ENCODE measurements at regions not wholly inside any gene's neighbourhood (a gene's known extent, or its start where the extent isn't known, plus 50 kb on each side); places are given as distances from the start of the nearest gene placed in this dataset.

DNA sequence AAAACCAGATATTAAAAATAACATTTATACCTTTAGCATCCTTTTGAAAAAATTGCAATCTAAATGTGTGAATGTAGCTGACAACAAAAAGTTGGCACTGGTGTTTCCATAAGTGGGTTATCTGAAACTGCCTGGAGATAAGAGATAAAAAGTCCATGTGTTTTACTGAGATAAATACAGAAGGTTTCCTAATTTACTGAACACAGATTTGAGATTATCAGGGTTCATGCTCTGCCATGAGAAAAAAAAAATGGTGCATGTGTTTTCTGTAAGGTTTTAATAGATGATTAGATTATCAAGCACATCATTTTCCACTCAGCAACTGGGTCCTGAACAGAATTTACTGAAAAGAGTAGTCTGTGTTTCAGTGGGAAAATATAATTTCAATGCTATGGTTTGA, 326.2 kb upstream of the SLIT2 start (continued):
- TF ChIP-seq PAX5 (IDR thresholded peaks at IDR 0.05; ENCODE audit: borderline replicate concordance, low read depth, low read length): no peak
- TF ChIP-seq YBX1 (IDR thresholded peaks at IDR 0.05): no peak

- BruUV-seq (replicated peaks): no TSS peak
- in situ Hi-C loops (cut with MboI): no loop called here
- no peaks in the 10 kb centered on the region for H3K9me3 ChIP-seq (replicated peaks; ENCODE audit: control insufficient read depth, insufficient read depth, low read length)
- no peak overlapping the region for H3K4me3 ChIP-seq
- H3K4me2 ChIP-seq (ENCODE audit: control insufficient read depth, insufficient read depth): no peak overlapping the region
- no peaks in the 10 kb centered on the region for H3K79me2 ChIP-seq (ENCODE audit: control insufficient read depth, insufficient read depth, low read length)
- WGBS (ENCODE audit: insufficient coverage, insufficient replicate concordance, low lambda C conversion rate, missing lambda C conversion rate): 33% methylated on average over 1 of the region's 1 CpG
- ChIA-PET CTCF (interaction anchor here (1.3 kb wide), 1 partner anchor 46 kb away, joined by 3 read pairs; no protein-coding TSS in a partner anchor), POLR2A (no interaction called here), SMC1A (ENCODE audit: uncharacterized antibody, unreplicated experiment) (no interaction called here), RAD21 (ENCODE audit: unreplicated experiment) (no interaction called here)
- ATAC-seq (no peak), FAIRE-seq (no peak), DNase-seq (ENCODE audit: low read depth, low spot score) (no peak)
- H3K9ac ChIP-seq (ENCODE audit: control insufficient read depth, insufficient read depth, low read length): no peak overlapping the region
- H3K27me3 ChIP-seq (replicated peaks in 1 of 2; ENCODE audit: control insufficient read depth in 2 of 2, insufficient read depth in 2 of 2, low read length in 1 of 2): no peaks in the 10 kb centered on the region
- no peak overlapping the region for H2AFZ ChIP-seq (ENCODE audit: control insufficient read depth, low read depth, low read length)
- H3K4me1 ChIP-seq (ENCODE audit: control insufficient read depth, insufficient read depth, low read length): no peaks in the 10 kb centered on the region
- intact Hi-C loops (cut with micrococcal nuclease; ENCODE audit: unreplicated experiment): no loop called here
- H3K27ac ChIP-seq (ENCODE audit: control insufficient read depth, insufficient read depth): no peak overlapping the region
- H3K36me3 ChIP-seq (ENCODE audit: control insufficient read depth in 2 of 2, insufficient read depth in 2 of 2, low read length in 1 of 2): no peaks in the 10 kb centered on the region
- no peaks in the 10 kb centered on the region for H4K20me1 ChIP-seq (ENCODE audit: control insufficient read depth, insufficient read depth)
- TF ChIP-seq NFYA (IDR thresholded peaks at IDR 0.05; ENCODE audit: borderline replicate concordance, low read depth, low read length) (no peak), STAT3 (IDR thresholded peaks at IDR 0.05; ENCODE audit: low read depth, low read length) (no peak), HCFC1 (IDR thresholded peaks at IDR 0.05; ENCODE audit: low read length) (no peak), CREM (IDR thresholded peaks at IDR 0.05; ENCODE audit: low read depth) (no peak), PML (IDR thresholded peaks at IDR 0.05; ENCODE audit: low read length) (no peak), GABPA (IDR thresholded peaks at IDR 0.05; ENCODE audit: low read depth) (no peak), HDAC6 (IDR thresholded peaks at IDR 0.05; ENCODE audit: unreplicated experiment) (no peak), CHD4 (IDR thresholded peaks at IDR 0.05) (no peak), YY1 (IDR thresholded peaks at IDR 0.05; ENCODE audit: low read depth, low read length) (no peak), KAT2A (conservative IDR thresholded peaks at IDR 0.05; ENCODE audit: control insufficient read depth, low read depth, low read length) (no peak), SREBF1 (IDR thresholded peaks at IDR 0.05; ENCODE audit: low read length) (no peak), NR2C2 (IDR thresholded peaks at IDR 0.05; ENCODE audit: borderline replicate concordance, control insufficient read depth, insufficient read length, low read depth) (no peak), ETV6 (conservative IDR thresholded peaks at IDR 0.05 in 1 of 2, IDR thresholded peaks at IDR 0.05 in 1 of 2; ENCODE audit: borderline replicate concordance in 1 of 2, low read depth in 1 of 2) (no peak), RELA (IDR thresholded peaks at IDR 0.05; ENCODE audit: borderline replicate concordance, partially characterized antibody) (no peak), IRF4 (IDR thresholded peaks at IDR 0.05; ENCODE audit: low read depth, low read length) (no peak)
- TF ChIP-seq, protein P1, sequence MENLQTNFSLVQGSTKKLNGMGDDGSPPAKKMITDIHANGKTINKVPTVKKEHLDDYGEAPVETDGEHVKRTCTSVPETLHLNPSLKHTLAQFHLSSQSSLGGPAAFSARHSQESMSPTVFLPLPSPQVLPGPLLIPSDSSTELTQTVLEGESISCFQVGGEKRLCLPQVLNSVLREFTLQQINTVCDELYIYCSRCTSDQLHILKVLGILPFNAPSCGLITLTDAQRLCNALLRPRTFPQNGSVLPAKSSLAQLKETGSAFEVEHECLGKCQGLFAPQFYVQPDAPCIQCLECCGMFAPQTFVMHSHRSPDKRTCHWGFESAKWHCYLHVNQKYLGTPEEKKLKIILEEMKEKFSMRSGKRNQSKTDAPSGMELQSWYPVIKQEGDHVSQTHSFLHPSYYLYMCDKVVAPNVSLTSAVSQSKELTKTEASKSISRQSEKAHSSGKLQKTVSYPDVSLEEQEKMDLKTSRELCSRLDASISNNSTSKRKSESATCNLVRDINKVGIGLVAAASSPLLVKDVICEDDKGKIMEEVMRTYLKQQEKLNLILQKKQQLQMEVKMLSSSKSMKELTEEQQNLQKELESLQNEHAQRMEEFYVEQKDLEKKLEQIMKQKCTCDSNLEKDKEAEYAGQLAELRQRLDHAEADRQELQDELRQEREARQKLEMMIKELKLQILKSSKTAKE (IDR thresholded peaks at IDR 0.05; ENCODE audit: low read depth, poor library complexity, severe bottlenecking): no peak
- TF ChIP-seq, protein P2, sequence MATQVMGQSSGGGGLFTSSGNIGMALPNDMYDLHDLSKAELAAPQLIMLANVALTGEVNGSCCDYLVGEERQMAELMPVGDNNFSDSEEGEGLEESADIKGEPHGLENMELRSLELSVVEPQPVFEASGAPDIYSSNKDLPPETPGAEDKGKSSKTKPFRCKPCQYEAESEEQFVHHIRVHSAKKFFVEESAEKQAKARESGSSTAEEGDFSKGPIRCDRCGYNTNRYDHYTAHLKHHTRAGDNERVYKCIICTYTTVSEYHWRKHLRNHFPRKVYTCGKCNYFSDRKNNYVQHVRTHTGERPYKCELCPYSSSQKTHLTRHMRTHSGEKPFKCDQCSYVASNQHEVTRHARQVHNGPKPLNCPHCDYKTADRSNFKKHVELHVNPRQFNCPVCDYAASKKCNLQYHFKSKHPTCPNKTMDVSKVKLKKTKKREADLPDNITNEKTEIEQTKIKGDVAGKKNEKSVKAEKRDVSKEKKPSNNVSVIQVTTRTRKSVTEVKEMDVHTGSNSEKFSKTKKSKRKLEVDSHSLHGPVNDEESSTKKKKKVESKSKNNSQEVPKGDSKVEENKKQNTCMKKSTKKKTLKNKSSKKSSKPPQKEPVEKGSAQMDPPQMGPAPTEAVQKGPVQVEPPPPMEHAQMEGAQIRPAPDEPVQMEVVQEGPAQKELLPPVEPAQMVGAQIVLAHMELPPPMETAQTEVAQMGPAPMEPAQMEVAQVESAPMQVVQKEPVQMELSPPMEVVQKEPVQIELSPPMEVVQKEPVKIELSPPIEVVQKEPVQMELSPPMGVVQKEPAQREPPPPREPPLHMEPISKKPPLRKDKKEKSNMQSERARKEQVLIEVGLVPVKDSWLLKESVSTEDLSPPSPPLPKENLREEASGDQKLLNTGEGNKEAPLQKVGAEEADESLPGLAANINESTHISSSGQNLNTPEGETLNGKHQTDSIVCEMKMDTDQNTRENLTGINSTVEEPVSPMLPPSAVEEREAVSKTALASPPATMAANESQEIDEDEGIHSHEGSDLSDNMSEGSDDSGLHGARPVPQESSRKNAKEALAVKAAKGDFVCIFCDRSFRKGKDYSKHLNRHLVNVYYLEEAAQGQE (IDR thresholded peaks at IDR 0.05; ENCODE audit: low read depth, low read length): no peak
Observed at GRCh38 chr4:19924761-19925160, 326.9 kb upstream of the SLIT2 start.

Data from GM12878 (cell line).